Fibroblast of pulmonary artery (primary cell): ENCODE measurements at regions not wholly inside any gene's neighbourhood (a gene's known extent, or its start where the extent isn't known, plus 50 kb on each side); places are given as distances from the start of the nearest gene placed in this dataset.

Experiments used
- DNase-seq: peaks from one replicate; pipeline ENCODE4 v3.0.0-alpha.2; 2010; ENCODE audit warnings: low read depth
- H3K4me3 ChIP-seq: replicated peaks from 2 replicates; pipeline ENCODE4 v1.5.1; 2011; ENCODE audit warnings: low read depth, mild to moderate bottlenecking, control low read depth, low read length, moderate library complexity
- TF ChIP-seq, protein P1 (sequence below): IDR thresholded peaks from 2 replicates; pipeline ENCODE4 v1.5.1; 2011; ENCODE audit warnings: mild to moderate bottlenecking, control low read depth, low read length, inconsistent platforms; ENCODE audit errors: missing control alignments

DNA sequence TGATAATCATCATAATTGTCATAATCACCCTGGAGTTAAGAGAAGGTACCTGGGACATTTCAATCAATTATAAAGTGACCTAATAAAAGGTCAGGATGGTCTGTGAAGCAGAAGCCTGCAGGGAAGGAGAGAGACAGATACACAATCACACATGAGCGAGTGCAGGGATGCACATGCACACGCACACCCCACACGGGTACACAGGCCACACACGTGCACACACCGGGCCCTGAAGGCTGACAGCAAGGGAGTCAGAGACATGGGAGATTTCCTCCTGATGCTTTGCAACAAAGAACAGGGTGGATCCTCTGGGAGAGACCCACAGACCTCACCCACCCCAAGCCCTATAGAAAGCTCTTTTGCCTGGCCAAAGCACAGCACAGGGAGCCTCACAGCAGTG is 82.3 kb upstream of the ZC3H12A start:
- no peak overlapping the region for H3K4me3 ChIP-seq
- TF ChIP-seq, protein P1, sequence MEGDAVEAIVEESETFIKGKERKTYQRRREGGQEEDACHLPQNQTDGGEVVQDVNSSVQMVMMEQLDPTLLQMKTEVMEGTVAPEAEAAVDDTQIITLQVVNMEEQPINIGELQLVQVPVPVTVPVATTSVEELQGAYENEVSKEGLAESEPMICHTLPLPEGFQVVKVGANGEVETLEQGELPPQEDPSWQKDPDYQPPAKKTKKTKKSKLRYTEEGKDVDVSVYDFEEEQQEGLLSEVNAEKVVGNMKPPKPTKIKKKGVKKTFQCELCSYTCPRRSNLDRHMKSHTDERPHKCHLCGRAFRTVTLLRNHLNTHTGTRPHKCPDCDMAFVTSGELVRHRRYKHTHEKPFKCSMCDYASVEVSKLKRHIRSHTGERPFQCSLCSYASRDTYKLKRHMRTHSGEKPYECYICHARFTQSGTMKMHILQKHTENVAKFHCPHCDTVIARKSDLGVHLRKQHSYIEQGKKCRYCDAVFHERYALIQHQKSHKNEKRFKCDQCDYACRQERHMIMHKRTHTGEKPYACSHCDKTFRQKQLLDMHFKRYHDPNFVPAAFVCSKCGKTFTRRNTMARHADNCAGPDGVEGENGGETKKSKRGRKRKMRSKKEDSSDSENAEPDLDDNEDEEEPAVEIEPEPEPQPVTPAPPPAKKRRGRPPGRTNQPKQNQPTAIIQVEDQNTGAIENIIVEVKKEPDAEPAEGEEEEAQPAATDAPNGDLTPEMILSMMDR: no peak
- DNase-seq: no peak

DNA sequence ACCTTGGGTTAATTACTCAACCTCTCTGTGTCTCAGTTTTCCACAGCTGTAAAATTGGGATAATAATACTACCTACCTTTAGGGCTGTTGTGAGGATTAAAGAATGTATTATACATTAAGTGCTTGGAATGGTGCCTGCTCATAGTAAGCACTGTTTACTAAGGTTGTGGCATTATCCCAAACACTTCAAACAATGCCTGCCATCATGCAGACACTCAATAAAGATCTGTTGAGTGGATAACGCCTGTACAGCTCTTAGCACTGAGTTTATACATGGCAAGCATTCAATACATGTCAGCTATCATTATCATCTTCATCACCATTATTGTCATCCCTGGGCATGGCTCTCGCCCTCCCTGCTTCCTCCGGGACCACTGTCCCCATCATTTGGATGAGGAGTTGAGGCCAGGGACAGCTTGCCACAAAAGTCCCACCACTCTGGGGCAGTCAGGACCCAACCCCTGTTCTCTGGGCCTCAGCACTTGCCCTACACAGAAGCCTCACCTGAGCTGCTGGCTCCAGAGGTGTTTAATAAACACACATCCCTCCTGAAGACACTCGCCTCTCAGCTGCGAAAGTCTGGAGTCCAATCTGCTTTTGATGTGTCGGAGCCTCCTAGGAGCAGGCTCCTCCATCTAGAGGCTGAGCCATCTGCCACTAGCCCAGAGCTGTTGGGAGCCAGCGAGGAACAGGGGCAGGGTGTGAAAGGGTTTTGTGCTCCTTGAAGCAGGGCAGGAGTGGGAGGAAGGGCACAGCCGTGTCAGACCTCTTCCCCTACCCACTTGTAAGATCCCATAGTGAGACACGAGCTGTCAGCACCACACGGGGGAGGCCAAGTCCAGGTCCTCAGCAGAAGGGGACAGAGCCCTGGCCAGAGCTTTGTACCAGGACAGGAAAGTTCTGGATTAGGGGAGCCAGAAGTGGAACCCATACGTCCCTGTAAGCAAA is 80.9 kb upstream of the ZC3H12A start:
- no peak for DNase-seq
- H3K4me3 ChIP-seq: no peak overlapping the region
- TF ChIP-seq, protein P1: no peak

DNA sequence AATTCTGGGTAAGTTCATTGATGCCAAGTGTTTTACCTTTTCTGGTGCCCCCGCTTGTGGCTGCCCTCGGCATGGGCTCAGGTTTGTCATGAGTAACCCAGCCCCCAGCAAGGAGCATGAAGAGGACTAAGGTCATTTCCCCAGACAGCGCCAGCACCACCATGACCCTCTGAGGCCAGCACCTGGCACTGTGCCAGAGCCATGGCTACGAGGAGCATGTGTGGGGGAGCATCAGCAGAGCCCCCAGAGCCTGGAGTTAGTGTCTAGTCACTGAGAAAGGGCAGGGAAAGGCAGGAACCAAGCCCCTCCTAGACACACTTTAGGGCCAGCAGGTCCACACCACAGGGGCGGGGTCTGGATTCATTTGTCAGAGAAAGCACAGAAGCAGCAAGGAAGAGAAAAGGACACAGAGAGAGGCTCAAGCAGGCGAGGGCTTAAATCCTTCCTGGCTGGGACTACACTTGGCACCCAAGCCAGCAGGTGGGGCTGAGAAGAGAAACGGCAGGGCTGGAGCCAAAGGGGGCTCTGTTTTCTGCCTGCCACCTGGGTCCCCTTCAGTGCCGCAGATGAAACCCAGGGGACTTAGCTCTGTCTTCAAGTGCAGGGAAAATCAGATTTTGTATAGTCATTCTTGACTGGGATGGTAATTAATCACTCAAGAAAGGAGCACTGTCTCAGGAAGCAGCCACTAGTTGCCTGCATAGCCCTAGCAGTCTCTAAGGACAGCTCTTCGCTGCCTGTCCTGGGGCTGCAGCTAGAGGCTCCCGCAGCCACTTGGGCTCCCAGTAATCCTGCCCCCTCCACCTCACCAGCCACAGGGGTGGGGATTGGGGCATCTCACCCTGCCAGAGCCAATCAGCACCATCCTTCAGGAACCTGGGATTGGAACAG is 79.6 kb upstream of the ZC3H12A start:
- TF ChIP-seq, protein P1: no peak
- no peak overlapping the region for H3K4me3 ChIP-seq
- no peak for DNase-seq

DNA sequence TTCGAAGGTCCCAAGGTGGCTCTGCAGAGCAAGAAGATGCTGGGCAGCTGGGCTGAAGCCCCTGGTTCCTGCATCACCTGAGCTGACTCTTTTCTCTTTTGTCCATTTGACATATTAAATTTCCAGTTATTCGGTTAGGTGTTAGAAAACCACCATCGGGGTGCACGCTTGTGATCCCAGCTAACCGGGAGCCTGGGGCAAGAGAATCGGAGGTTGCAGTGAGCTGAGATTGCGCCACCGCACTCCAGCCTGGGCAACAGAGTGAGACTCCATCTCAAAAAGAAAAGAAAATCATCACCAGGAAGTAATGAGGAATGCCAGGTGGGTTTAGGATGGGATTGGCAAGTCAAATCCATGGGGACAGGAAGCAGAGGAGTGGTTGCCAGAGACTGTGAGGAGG is 76.3 kb upstream of the ZC3H12A start:
- TF ChIP-seq, protein P1: no peak

DNA sequence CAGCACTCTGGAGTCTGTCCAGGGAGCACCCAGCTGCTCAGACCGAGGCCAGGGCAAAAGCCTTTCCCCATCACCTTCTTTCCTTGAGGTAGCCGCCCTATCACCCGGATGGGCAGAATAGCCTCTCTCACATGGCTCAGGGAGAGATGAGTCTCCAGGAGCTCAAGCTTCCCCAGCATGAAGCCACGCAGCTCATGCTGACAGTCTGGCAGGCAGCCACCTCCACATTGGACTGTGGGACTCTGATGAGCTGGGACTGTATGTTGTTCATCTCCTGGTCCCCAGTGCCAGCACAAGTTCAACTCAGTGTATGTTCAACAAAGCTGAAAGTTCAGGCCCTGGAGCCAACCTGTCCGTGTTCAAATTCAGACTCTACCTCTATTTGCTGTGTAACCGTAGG is 75.2 kb upstream of the ZC3H12A start:
- TF ChIP-seq, protein P1: no peak
- no peak for DNase-seq
- H3K4me3 ChIP-seq: no peak overlapping the region

More for the DNA sequence above, 76.3 kb upstream of the ZC3H12A start:
- DNase-seq: no peak
- H3K4me3 ChIP-seq: no peak overlapping the region

DNA sequence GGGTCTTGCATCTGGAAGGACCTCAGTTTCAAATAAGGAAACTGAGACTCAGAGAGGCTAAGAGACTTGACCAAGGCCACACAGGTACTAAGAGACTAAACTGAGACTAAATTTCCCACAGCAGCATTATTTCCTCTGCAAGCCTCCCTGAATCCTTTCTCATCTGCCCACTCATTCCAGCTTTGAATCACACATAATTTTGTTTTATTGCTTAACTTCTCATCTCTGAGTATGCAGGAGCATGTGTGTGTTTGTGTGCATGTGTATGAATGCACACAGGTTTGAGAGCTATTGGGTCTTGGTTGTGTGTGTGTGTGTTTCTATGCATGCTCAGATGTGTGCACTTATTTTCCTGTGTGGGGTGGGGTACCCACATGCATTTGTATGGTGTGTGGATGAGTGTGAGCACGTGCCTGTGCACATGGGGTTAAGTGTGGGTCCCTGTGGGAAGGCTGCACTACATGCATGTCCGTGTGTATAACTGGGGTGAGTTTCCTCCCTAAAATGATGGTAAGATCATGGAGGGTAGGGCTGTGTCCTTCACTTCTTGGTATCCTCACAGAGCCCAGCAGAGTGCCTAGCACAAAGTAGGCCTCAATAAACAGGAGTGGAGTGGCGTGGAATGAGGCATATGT is 74.4 kb upstream of the ZC3H12A start:
- no peak overlapping the region for H3K4me3 ChIP-seq
- TF ChIP-seq, protein P1: no peak
- no peak for DNase-seq
